Mesenchymal stem cell (in vitro differentiated cells and primary cell): ENCODE measurements at regions not wholly inside any gene's neighbourhood (a gene's known extent, or its start where the extent isn't known, plus 50 kb on each side); places are given as distances from the start of the nearest gene placed in this dataset.

Source experiments
- DNase-seq: peaks from one replicate; pipeline ENCODE4 v3.0.0-alpha.2; 2013
- H2AFZ ChIP-seq: one replicate; pipeline ENCODE4 v1.6.1; 2013; ENCODE audit warnings: low read depth, mild to moderate bottlenecking, control low read depth, inconsistent platforms, low read length, moderate library complexity
- H2AK5ac ChIP-seq: 2 replicates; pipeline ENCODE4 v1.6.1; 2013; ENCODE audit warnings: low read length, moderate library complexity, mild to moderate bottlenecking, inconsistent platforms; ENCODE audit not compliant: severe bottlenecking
- H2BK120ac ChIP-seq: one replicate; pipeline ENCODE4 v1.6.1; 2013; ENCODE audit warnings: low read depth, mild to moderate bottlenecking, inconsistent platforms, low read length, moderate library complexity
- H2BK12ac ChIP-seq, 2 experiments: one replicate each; pipeline ENCODE4 v1.6.1; 2013; ENCODE audit warnings: inconsistent platforms in 2 of 2, low read length in 2 of 2, mild to moderate bottlenecking in 2 of 2, moderate library complexity in 2 of 2, control low read depth in 1 of 2
- H2BK15ac ChIP-seq: one replicate; pipeline ENCODE4 v1.6.1; 2013; ENCODE audit warnings: mild to moderate bottlenecking, low read depth, inconsistent platforms; ENCODE audit not compliant: poor library complexity, severe bottlenecking
- H2BK5ac ChIP-seq: 2 replicates; pipeline ENCODE4 v1.6.1; 2013; ENCODE audit warnings: low read depth, mild to moderate bottlenecking, low read length, control low read depth, inconsistent platforms; ENCODE audit not compliant: poor library complexity, severe bottlenecking
- H3K14ac ChIP-seq, 2 experiments: one replicate each; pipeline ENCODE4 v1.6.1; 2013; ENCODE audit warnings: inconsistent platforms in 2 of 2, low read length in 2 of 2, control low read depth in 1 of 2, mild to moderate bottlenecking in 1 of 2, moderate library complexity in 1 of 2
- H3K18ac ChIP-seq, 2 experiments: one replicate each; pipeline ENCODE4 v1.6.1; 2013; ENCODE audit warnings: inconsistent platforms in 2 of 2, low read length in 2 of 2, control low read depth in 1 of 2, low read depth in 1 of 2, mild to moderate bottlenecking in 1 of 2
- H3K23ac ChIP-seq, 2 experiments: one replicate each; pipeline ENCODE4 v1.6.1; 2013; ENCODE audit warnings: inconsistent platforms in 2 of 2, low read length in 2 of 2, mild to moderate bottlenecking in 2 of 2, moderate library complexity in 2 of 2, control low read depth in 1 of 2
- H3K27ac ChIP-seq: 2 replicates; pipeline ENCODE4 v1.5.1; 2013; ENCODE audit warnings: mild to moderate bottlenecking, moderate library complexity, low read length, control low read depth, inconsistent platforms; ENCODE audit not compliant: poor library complexity, severe bottlenecking
- H3K27me3 ChIP-seq, 2 experiments: 2 replicates each; pipeline versions ENCODE4 v1.6.1 to v1.7.0; 2013; ENCODE audit warnings: low read length in 2 of 2, mild to moderate bottlenecking in 2 of 2, moderate library complexity in 2 of 2, control low read depth in 1 of 2, inconsistent platforms in 1 of 2; ENCODE audit not compliant: control insufficient read depth in 1 of 2, insufficient read depth in 1 of 2
- H3K36me3 ChIP-seq, 2 experiments: 2 replicates each; pipeline versions ENCODE4 v1.6.1 to v1.7.0; 2013; ENCODE audit warnings: low read length in 2 of 2, control low read depth in 1 of 2, inconsistent platforms in 1 of 2, low read depth in 1 of 2, mild to moderate bottlenecking in 1 of 2; ENCODE audit not compliant: insufficient read depth in 2 of 2, control insufficient read depth in 1 of 2
- H3K4ac ChIP-seq, 2 experiments: one replicate each; pipeline ENCODE4 v1.6.1; 2013; ENCODE audit warnings: inconsistent platforms in 2 of 2, low read length in 2 of 2, mild to moderate bottlenecking in 2 of 2, moderate library complexity in 2 of 2, control low read depth in 1 of 2, low read depth in 1 of 2
- H3K4me1 ChIP-seq: 2 replicates; pipeline ENCODE4 v1.6.1; 2013; ENCODE audit warnings: low read depth, low read length, control low read depth; ENCODE audit not compliant: control insufficient read depth, insufficient read depth
- H3K4me2 ChIP-seq: 2 replicates; pipeline ENCODE4 v1.6.1; 2013; ENCODE audit warnings: low read length, mild to moderate bottlenecking, inconsistent platforms; ENCODE audit not compliant: poor library complexity, severe bottlenecking
- H3K4me3 ChIP-seq, 2 experiments: 2 replicates each; pipeline versions ENCODE4 v1.5.1 to v1.7.0; 2013; ENCODE audit warnings: low read length in 2 of 2, mild to moderate bottlenecking in 2 of 2, control low read depth in 1 of 2, low read depth in 1 of 2; ENCODE audit not compliant: insufficient read depth in 1 of 2
- H3K79me1 ChIP-seq: replicated peaks from 2 replicates; pipeline ENCODE4 v1.6.1; 2013; ENCODE audit warnings: mild to moderate bottlenecking, control low read depth, low read length, inconsistent platforms; ENCODE audit not compliant: poor library complexity, severe bottlenecking
- H3K9ac ChIP-seq: 2 replicates; pipeline ENCODE4 v1.7.0; 2013; ENCODE audit warnings: mild to moderate bottlenecking, low read length, moderate library complexity
- H3K9me3 ChIP-seq: 2 replicates; pipeline ENCODE4 v1.7.0; 2013; ENCODE audit warnings: mild to moderate bottlenecking, low read length; ENCODE audit not compliant: control insufficient read depth
- H4K8ac ChIP-seq: one replicate; pipeline ENCODE4 v1.6.1; 2013; ENCODE audit warnings: inconsistent platforms, mild to moderate bottlenecking, low read length, moderate library complexity
- H4K91ac ChIP-seq: one replicate; pipeline ENCODE4 v1.6.1; 2013; ENCODE audit warnings: mild to moderate bottlenecking, low read length, inconsistent platforms
- WGBS: methylation state at CpG from one replicate; pipeline ENCODE4 v1.1.7; 2013; ENCODE audit warnings: mixed read lengths; 5-methylcytosine and 5-hydroxymethylcytosine counted together

DNA sequence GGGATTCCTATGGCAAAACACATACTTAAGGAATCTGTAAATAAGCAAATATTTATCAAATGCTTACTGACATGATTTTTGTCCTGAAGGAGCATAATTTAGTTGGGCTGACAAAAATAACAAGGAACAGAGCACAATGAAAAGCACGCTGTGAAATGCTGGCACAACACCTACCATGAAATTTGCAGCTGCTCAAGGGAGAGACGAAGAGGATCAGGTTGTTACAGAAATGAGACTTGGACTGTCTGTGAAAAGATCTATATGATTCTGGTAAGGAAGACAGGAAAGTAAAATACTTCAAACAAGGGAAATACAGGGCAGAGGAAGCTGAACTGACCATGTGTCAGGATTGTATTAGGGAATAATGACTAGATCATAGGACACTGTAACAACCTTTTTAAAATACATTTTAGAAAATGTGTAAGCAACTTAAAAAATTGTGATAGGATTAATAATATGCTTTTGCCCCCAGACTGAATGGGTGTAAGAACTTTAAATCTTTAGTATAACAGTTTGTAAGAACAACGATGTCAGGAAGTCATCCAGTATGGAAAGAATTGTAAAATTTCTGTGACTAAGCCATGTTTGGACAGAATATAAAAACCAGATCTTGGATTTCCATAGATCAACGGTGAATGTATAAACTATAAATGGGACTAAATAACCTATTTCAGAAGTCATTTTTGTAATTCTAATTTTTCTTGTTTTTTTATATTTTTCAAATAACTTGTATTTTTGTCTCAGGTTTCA lies 1556.0 kb downstream of the EFNB2 start:
- H3K4me2 ChIP-seq = no peak overlapping the region
- H3K4ac ChIP-seq = no peak overlapping the region
- no peak overlapping the region for H2BK15ac ChIP-seq
- H3K79me1 ChIP-seq = no peaks in the 10 kb centered on the region
- H3K9me3 ChIP-seq = no peaks in the 10 kb centered on the region
- no peak overlapping the region for H2BK12ac ChIP-seq
- no peak overlapping the region for H3K18ac ChIP-seq
- H2BK5ac ChIP-seq = no peak overlapping the region
- H3K36me3 ChIP-seq = no peaks in the 10 kb centered on the region
- no peak overlapping the region for H3K9ac ChIP-seq
- no peaks in the 10 kb centered on the region for H3K4me1 ChIP-seq
- no peak overlapping the region for H3K23ac ChIP-seq
- no peak overlapping the region for H3K14ac ChIP-seq
- H3K27ac ChIP-seq = no peak overlapping the region
- H2BK120ac ChIP-seq = no peak overlapping the region
- H4K91ac ChIP-seq = no peak overlapping the region
- no peak overlapping the region for H2AFZ ChIP-seq
- no peak overlapping the region for H4K8ac ChIP-seq
- 89% methylated on average over 3 of the region's 4 CpGs for WGBS
- H3K4me3 ChIP-seq = no peak overlapping the region
- H2AK5ac ChIP-seq = no peak overlapping the region
- no peaks in the 10 kb centered on the region for H3K27me3 ChIP-seq
- DNase-seq = no peak

DNA sequence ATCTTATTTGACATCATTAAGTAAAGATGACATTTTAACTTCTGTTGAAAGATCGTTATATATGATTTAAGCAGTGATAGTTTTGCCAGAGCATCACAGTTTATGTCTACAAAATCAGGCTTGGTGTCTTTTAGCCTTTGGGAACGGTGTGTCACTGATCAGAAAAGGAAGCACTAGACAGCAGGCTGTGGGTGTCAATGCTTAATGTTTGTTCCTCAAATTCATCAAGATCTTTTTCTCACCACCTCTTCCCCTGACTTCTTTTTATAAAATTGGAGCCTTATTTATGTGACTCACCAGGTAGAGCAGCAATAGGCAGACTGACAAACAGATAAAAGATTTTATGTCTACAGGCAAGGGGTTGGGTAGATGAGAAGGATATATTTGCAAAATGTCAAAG lies 1558.5 kb downstream of the EFNB2 start:
- no peak overlapping the region for H3K27ac ChIP-seq
- no peak overlapping the region for H2BK12ac ChIP-seq
- H3K23ac ChIP-seq = no peak overlapping the region
- no peaks in the 10 kb centered on the region for H3K79me1 ChIP-seq
- H3K4me3 ChIP-seq = no peak overlapping the region
- peaks cover 3% of the 10 kb centered on the region for H3K9me3 ChIP-seq
- H2BK5ac ChIP-seq = no peak overlapping the region
- H3K14ac ChIP-seq = no peak overlapping the region
- 92% methylated on average over 1 of the region's 2 CpGs for WGBS
- H3K9ac ChIP-seq = no peak overlapping the region
- no peaks in the 10 kb centered on the region for H3K4me1 ChIP-seq
- no peak for DNase-seq
- H2AK5ac ChIP-seq = no peak overlapping the region
- H3K27me3 ChIP-seq = no peaks in the 10 kb centered on the region
- H2BK120ac ChIP-seq = no peak overlapping the region
- H3K4me2 ChIP-seq = no peak overlapping the region
- H3K18ac ChIP-seq = no peak overlapping the region
- no peak overlapping the region for H4K8ac ChIP-seq
- no peaks in the 10 kb centered on the region for H3K36me3 ChIP-seq
- no peak overlapping the region for H4K91ac ChIP-seq
- H2BK15ac ChIP-seq = no peak overlapping the region
- no peak overlapping the region for H2AFZ ChIP-seq
- no peak overlapping the region for H3K4ac ChIP-seq

DNA sequence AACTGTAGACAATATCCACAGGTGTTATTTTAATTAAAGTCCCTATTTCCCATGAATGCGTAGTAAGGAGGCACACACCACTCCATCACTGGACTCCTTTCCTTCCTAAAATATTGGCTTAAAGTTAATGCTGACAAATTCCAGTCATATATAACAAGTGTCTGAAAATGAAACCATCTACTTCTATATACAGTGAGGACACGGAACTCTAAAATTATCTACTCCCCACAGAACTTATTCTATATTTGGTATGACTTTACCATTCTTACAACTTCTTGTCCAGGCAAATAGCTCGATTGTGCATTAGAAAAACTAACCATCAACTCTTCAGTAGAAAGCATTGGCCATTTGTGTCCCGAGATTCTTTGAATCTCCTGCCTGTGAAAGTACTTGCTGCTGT lies 1560.2 kb downstream of the EFNB2 start:
- WGBS = 57% methylated on average over 4 of the region's 4 CpGs
- Histone ChIP-seq H3K36me3 (no peaks in the 10 kb centered on the region), H2AFZ (no peak overlapping the region), H3K4me1 (no peaks in the 10 kb centered on the region), H4K91ac (no peak overlapping the region), H3K18ac (no peak overlapping the region), H3K4me3 (no peak overlapping the region), H4K8ac (no peak overlapping the region), H3K4me2 (no peak overlapping the region), H2BK15ac (no peak overlapping the region), H2AK5ac (no peak overlapping the region), H3K27ac (no peak overlapping the region), H3K23ac (no peak overlapping the region), H3K4ac (no peak overlapping the region), H3K27me3 (no peaks in the 10 kb centered on the region), H3K79me1 (no peaks in the 10 kb centered on the region), H2BK120ac (no peak overlapping the region), H3K14ac (no peak overlapping the region), H3K9me3 (peaks cover 3% of the 10 kb centered on the region), H2BK5ac (no peak overlapping the region), H3K9ac (no peak overlapping the region), H2BK12ac (no peak overlapping the region)
- no peak for DNase-seq

DNA sequence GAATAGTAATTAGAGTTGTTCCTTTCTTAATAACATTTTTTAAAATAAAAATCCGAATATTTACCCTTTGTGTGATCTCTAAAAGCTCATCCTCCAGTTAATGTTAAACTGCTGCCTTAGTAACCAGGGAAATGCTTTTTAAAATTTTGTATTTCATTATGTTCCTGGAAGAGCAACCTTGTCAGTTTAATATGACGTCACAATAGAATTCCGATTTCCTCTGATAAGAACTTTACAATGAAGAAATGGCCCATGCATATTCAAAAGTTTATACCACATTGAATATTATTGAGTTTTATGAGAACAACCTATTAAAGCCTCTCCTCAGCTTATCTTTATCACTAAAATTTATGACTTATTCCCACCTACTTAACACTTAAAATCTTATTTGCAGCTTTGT lies 1566.6 kb downstream of the EFNB2 start:
- no peaks in the 10 kb centered on the region for H3K79me1 ChIP-seq
- H4K8ac ChIP-seq = no peak overlapping the region
- H2AK5ac ChIP-seq = no peak overlapping the region
- H3K27me3 ChIP-seq = no peaks in the 10 kb centered on the region
- 92% methylated on average over 2 of the region's 3 CpGs for WGBS
- no peak overlapping the region for H2AFZ ChIP-seq
- no peak overlapping the region for H2BK12ac ChIP-seq
- DNase-seq = no peak
- no peak overlapping the region for H3K23ac ChIP-seq
- H3K36me3 ChIP-seq = no peaks in the 10 kb centered on the region
- H3K9ac ChIP-seq = no peak overlapping the region
- H3K4me1 ChIP-seq = no peaks in the 10 kb centered on the region
- no peak overlapping the region for H3K18ac ChIP-seq
- no peak overlapping the region for H2BK120ac ChIP-seq
- H3K9me3 ChIP-seq = peaks cover 3% of the 10 kb centered on the region
- no peak overlapping the region for H3K27ac ChIP-seq
- no peak overlapping the region for H3K14ac ChIP-seq
- H3K4me2 ChIP-seq = no peak overlapping the region
- H2BK5ac ChIP-seq = no peak overlapping the region
- no peak overlapping the region for H2BK15ac ChIP-seq
- no peak overlapping the region for H3K4me3 ChIP-seq
- no peak overlapping the region for H4K91ac ChIP-seq
- no peak overlapping the region for H3K4ac ChIP-seq
